ENCODE measurements at regions not wholly inside any gene's neighbourhood (a gene's known extent, or its start where the extent isn't known, plus 50 kb on each side); places are given as distances from the start of the nearest gene placed in this dataset.
"Not testable (repeated sequence)": the region's sequence is repeated elsewhere in the genome, so short reads cannot be mapped to it uniquely, and the experiment has no call there.

DNA sequence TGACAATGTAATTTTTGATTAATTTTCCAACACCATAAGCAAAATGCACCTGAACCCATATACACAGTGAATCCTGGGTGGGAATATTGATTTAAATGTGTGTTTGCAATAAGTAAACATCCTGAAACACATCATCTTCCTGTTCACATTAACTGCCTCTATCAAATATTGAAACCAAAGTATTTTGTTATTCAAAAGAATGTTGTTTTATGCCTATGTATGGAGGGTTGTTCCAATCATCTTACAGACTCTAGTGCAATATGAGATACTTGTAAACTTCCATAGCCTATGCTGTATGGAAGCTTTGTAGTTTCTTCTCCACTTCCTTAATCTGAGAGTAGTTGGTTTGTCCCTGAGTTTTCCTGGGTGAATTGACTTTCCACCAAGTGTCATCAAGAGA, 105.4 kb upstream of the SLC7A11 start:
- DNase-seq: no peak

DNA sequence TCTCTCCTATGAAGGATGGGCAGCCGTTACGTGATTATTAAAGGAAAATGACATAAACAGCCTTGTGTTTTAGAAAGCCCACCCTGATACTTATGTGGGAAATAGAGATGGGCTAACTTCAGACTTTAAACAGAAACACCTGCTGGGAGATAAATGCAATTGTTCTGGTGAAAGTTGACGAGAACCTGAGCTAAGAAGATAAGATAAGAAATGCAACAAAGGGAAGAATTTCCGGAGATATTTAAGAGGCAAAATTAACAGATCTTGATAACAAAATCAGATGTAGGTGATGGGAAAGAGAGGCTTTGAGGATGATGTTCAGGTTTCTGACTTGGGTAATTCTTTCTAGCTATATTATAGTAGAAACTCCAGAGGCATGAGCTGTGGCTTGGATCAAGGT, 102.7 kb upstream of the SLC7A11 start:
- DNase-seq: no peak

DNA sequence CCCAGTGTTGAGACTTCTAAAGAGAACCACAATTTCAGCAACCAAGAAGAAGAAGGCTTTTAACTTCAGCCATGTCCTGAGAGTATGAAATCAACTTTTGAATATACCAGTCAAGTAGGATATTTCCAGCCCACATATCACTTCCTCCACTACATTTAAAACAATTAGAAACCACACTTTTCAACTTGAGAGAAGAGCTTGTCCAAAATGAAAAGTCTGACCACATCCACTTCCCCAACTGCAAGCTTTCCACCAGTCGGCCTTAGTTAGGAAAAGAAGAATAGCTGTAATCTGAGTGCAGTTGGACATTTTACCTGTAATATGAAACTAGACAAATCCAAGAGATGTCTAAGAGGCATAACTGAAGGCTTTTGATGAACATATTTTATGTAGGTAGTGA, 101.9 kb upstream of the SLC7A11 start:
- no peak for DNase-seq

DNA sequence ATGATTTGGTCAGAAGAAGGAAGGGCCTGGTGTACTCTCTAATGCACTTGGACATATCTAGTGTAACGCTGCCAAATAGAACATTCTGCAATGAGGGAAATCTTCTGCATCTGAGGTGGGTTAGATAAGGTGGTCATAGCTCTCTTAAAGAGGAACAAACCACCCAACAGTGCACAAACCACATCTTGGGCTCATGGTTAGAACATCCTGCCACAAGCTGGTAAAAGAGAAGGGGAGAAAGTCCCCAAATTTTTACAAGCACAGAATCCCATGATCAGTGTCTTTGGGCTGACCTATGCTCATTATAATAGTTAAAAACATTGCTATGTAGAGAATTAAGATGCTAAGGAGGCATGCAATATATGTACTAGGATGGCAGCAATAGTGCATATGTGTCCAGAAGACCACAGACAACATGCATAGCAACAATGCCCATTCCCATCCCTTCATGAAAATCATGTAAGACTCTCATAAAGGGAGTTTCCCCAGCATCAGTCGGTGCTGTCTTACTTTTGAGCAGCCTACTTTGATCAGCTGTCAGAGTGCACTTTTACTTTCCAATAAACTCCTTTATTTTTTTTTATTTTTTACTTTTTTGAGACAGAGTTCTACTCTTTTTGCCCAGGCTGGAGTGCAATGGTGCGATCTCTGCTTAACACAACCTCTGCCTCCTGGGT, 99.7 kb upstream of the SLC7A11 start:
- no peak for DNase-seq

GRCh38 chr4:138338840-138339239, 96.7 kb upstream of the SLC7A11 start:
- no peak for DNase-seq

DNA sequence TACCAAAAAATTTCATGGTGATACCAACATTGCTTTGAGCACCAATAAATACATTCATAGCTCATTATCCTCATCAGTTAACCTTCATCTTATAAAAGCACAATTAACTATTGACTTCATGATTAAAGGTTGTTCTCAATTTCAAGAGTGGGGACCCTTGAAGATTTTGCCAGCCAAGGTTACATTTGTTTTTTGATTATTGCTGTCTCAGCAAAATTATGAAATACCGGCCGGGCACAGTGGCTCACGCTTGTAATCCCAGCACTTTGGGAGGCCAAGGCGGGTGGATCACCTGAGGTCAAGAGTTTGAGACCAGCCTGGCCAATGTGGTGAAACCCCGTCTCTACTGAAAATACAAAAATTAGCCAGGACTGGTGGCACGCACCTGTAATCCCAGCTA, 96.1 kb upstream of the SLC7A11 start:
- not testable (repeated sequence) for DNase-seq

- no peak for DNase-seq
Observed at GRCh38 chr4:138334346-138335016, 92.3 kb upstream of the SLC7A11 start.

DNA sequence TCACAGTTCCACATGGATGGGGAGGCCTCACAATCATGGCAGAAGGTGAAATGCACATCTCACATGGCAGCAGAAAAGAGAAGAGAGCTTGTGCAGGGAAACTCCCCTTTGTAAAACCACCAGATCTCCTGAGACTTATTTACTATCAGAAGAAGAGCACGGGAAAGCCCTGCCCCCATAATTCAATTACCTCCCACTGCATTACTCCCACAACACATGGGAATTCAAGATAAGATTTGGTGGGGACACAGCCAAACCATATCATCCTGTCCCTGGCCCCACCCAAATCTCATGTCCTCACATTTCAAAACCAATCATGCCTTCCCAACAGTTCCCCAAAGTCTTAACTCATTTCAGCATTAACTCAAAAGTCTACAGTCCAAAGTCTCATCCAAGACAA, 90.3 kb upstream of the SLC7A11 start:
- not testable (repeated sequence) for DNase-seq

DNA sequence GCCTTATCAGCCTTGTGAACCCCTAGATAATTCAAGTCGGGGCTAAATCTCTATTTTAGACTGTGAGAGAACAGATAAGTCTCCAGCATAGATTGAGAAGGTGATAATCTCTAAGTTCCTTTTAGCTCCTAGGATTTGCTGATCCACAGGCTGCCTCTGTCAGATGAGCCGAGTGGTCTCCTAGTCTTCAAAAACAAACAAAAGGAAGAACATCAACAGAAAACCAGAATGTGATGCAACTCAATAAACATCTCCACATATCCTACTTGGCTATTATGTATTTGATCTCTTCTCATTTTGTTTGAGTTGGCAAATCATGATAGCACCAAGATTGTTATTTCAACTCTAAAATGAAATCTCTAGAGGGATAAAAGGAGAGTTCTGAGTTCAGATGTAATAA, 88.4 kb upstream of the SLC7A11 start:
- no peak for DNase-seq

DNA sequence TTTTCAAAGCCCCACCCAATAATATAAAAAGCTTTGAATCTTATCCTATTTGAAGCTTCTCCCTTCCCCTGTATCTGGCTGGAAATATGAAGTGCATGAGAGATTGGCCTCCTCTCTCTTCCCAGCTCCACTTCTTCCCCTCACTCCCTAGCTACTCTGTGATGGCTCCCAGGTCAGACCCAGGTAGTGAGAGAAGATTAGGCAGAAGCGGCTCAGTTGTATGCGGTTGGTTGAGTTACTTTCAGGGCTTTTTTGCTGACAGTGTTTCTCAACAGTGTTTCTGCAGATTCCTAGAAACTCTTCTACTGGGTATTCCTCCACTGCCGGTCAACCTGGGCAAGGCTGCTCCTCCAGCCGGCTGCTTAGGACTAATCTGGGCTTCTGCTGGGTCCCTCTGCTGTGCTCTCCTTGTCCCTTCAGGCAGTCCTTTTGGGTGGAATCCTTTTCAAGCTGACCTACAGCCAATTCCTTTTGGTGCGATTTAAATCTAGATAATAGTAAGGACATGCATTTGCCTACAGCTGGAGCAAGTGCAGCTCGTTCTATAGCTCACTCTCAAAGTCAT, 87.4 kb upstream of the SLC7A11 start:
- DNase-seq: no peak

GRCh38 chr4:138327338-138327737, 85.2 kb upstream of the SLC7A11 start:
- no peak for DNase-seq

GRCh38 chr4:138320831-138321230, 78.7 kb upstream of the SLC7A11 start:
- DNase-seq: no peak

DNA sequence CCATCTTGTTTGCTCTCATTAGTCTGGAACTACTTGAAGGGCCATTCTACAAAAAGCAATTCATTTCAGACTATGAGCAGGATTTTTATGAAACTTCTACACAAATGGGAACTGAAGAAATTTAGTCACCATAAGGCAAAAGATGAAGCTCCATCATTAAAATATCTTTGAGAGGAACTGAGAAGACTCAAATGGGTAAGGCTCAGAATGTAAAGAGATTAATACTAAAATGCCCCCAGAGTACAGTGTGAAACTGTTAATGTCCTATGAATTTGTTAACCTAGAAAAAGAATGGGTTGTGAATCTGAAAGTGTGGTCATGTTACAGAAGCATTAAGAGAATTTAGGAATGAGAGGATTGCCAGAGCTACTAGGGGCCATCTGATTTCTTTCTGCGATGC, 77.9 kb upstream of the SLC7A11 start:
- no peak for DNase-seq

GRCh38 chr4:138317175-138317748, 75.1 kb upstream of the SLC7A11 start:
- DNase-seq: no peak

GRCh38 chr4:138312536-138312911, 70.4 kb upstream of the SLC7A11 start:
- DNase-seq: no peak

DNA sequence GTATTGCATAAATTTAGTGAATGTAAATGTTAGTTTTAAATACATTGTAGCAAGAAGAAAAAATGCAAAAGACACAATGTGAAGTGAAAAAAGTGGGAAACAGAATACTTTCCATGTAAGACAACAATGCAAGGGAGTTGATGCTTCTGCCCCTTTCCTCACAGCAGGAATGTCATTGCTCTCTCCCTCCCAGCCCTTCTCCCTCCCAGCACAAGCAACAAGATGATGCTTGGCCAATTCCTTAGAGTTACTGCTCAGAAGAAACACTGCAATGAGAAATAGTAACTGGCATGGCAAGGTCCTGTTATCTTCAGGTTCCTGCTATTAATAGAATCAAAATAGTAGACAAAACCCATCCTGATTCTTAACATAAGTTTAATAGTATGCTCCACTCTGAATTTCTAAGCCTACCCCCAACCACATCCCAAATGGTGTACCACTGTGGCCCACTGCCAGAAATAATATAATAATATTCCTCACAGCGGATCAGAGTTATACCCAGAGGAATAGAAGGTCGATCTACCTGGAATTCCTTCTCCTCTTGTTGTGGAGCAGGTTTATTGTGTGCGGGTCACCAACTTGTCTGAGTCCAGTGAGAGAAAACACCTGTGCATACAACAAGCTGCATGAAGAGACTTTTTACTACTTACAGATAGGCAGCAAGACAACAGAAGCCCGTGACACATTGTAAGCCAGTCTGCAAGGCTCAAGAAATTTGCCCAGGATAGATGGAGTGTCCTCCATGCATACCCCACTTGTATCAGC, 69.8 kb upstream of the SLC7A11 start:
- DNase-seq: no peak

DNA sequence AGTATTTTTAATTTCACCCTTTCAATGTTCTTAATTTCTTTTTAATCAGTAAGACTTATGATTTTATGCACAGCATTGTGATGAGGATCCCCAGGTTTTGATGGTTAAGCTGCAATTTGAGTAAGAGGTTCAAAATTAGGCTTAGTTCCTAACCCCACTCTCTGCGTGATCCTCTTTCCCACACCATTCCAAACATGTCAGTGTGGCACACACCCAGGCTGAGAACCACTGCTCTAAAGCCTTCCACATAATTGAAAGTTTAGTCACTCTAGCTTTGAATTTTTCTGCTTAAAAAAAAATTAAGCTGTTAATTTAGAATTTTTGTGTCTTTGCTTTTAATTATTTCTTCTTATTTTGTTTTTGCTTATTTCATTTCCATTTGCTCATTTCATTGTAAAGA, 68.8 kb upstream of the SLC7A11 start:
- no peak for DNase-seq

- DNase-seq: no peak
Observed at GRCh38 chr4:138310498-138310897, 68.3 kb upstream of the SLC7A11 start.

DNA sequence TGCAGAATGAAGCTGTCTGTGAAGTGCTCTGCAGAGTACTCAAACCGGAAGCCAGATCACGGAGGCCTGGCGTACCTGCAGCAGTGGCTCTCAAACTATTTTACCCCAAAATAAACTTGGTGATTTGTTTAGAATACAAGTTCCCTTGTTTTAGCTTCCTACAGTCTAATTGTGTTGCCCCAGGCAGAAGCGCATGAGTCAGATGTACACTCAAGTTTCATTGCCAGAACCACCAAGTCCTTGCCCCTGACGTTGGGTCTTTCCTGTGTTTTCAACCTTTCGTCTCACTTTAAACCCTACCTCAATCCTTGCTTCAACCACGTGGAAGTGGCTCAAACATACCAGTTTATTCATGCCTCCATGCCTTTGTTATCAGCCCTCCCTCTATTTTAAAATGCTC, 66.2 kb upstream of the SLC7A11 start:
- no peak for DNase-seq

GRCh38 chr4:138307319-138307718, 65.2 kb upstream of the SLC7A11 start:
- no peak for DNase-seq

DNA sequence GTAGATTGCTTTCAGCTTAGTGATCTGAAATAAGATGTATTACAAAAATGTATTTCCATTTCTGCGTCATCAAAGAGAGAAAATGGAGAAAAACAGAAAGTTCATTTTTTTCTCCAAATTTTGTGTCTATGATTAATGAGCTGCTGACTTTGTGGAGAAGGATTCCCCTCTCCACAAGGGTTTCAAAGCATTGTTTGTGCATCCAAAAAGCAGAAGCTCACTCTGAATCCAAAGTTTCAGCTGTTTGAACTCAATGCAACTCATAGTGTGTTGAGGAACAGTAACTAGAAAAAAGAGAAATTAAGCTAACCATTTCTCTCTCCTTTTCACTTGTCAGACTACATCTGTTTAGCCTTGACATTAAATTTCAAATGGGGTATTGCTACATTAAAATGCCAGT, 62.9 kb upstream of the SLC7A11 start:
- no peak for DNase-seq

GRCh38 chr4:138301536-138301935, 59.4 kb upstream of the SLC7A11 start:
- no peak for DNase-seq

DNA sequence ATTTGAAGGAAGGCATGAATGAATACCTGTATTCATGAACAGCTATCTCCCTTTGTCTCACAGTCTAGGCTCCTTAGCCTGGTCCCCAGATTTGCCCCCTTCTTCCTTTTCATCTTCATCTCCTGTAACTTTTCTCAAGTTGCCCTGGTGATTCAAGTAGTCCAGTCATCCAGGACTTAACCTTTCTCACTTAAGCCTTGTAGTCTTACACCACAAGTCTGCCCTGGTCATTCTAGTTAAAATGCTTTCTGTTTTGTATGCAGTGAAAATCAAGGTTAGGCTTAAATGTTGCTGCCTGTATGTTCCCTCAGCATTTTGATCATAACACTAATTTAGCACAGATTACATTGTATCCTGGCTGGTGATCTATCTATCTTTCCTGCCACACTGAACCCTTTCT, 58.5 kb upstream of the SLC7A11 start:
- DNase-seq: no peak

DNA sequence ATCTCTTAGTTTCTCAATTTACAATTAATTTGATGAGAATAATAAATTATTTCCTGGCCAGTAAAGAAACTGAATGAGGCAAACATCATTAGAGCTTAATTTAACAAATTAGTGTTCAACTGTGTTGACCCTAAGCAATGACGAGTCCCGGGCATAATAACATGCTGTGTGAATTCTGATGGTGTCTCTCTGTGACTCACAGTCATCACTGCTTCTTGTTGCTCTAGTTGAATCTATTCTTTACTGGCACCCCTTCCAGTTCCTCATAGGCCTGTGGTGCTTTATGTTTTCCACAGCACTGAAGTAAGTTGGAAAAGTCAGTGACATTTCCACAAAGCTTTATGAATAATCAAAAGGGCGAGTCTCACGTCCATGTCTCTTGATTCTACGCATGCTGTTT, 57.7 kb upstream of the SLC7A11 start:
- no peak for DNase-seq
